ENCODE measurements at regions not wholly inside any gene's neighbourhood (a gene's known extent, or its start where the extent isn't known, plus 50 kb on each side); places are given as distances from the start of the nearest gene placed in this dataset.

DNA sequence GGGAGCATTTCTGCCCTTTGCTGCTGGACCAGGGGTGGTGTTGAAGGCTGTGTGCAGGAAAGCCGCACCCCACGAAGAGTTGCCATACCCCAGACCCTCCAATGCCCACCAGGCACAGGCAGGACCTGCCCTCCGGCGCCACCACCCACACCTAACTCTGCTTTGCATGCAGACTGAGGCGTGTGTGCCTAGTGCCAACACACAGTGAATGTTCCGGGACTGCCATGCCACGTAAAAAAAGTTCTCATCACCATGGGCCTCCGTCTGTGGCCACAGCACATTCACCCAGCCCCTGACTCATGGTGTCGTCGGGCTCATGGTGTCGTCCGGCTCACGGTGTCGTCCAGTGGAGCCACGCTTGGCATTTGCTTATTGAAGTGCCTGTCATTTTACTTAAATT lies 184.9 kb upstream of the RAB6C start:
- Mint-ChIP-seq H3K27me3 (no peaks in the 10 kb centered on the region), H3K9me3 (no peaks in the 10 kb centered on the region), H3K27ac (no peak overlapping the region), H3K36me3 (no peaks in the 10 kb centered on the region), H3K4me3 (no peak overlapping the region), H3K4me1 (ENCODE audit: low read depth) (no peaks in the 10 kb centered on the region)
- ChIA-PET CTCF (no interaction called here), POLR2A (no interaction called here)
- DNase-seq, result no peak
- intact Hi-C loops (cut with micrococcal nuclease), result no loop called here

DNA sequence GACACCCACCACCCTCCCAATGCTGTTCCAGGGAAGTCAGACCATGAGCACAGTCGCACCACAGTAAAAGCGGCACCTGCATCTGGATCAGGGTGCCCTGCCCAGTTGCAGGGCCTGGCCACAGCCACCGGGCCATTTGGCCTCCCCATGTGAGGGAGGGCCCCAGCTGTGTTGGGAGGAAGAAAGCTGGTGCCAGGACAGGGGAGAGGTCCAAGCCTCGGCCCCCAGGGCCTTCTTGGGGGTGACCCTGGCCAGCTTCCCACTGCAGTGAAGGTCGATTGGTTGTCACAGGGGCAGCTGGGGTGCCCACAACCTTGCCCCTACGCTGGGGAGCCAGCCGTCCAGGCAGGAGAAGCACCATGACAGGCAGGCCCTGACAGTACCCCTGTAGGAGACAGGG lies 183.2 kb upstream of the RAB6C start:
- intact Hi-C loops (cut with micrococcal nuclease), result no loop called here
- no peak for DNase-seq
- ChIA-PET CTCF (no interaction called here), POLR2A (no interaction called here)
- no peak overlapping the region for H3K4me3 Mint-ChIP-seq
- H3K27ac Mint-ChIP-seq, result no peak overlapping the region
- no peaks in the 10 kb centered on the region for H3K9me3 Mint-ChIP-seq
- H3K4me1 Mint-ChIP-seq (ENCODE audit: low read depth), result no peaks in the 10 kb centered on the region
- H3K36me3 Mint-ChIP-seq, result no peaks in the 10 kb centered on the region
- H3K27me3 Mint-ChIP-seq, result no peaks in the 10 kb centered on the region

DNA sequence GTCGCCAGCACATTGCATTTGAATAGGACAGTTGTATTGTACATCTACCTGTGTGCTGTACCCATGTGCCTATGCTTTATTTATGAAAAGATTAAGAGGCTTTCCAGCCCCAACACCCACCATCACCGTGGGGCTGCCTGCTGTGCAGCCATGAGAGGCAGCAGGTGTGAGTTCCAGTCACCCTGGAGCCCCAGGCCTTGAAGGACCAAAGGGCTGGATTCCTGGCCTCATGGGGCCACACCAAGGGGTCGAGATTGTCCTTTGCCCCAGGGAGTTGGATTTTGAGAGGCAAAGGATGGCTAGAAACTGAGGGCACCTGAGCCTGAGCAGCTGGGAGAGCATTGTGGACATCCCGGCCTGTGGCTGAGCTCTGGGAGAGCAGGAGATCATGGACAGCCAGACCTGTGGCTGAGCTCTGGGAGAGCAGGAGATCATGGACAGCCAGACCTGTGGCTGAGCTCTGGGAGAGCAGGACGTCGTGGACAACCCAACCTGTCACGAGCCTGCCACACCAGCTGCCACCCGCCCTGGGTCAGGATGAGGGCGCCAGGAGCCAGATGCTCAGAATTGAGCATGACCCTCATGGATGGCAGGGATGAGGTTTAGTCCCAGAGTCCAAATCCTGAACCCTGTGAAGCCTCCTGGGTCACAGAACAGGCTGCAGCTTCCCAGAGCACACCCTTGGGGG lies 182.5 kb upstream of the RAB6C start:
- H3K27me3 Mint-ChIP-seq, result no peaks in the 10 kb centered on the region
- H3K9me3 Mint-ChIP-seq, result no peaks in the 10 kb centered on the region
- H3K27ac Mint-ChIP-seq, result no peak overlapping the region
- H3K36me3 Mint-ChIP-seq, result no peaks in the 10 kb centered on the region
- no peak overlapping the region for H3K4me3 Mint-ChIP-seq
- ChIA-PET CTCF (no interaction called here), POLR2A (no interaction called here)
- no peaks in the 10 kb centered on the region for H3K4me1 Mint-ChIP-seq (ENCODE audit: low read depth)
- intact Hi-C loops (cut with micrococcal nuclease), result no loop called here
- no peak for DNase-seq

DNA sequence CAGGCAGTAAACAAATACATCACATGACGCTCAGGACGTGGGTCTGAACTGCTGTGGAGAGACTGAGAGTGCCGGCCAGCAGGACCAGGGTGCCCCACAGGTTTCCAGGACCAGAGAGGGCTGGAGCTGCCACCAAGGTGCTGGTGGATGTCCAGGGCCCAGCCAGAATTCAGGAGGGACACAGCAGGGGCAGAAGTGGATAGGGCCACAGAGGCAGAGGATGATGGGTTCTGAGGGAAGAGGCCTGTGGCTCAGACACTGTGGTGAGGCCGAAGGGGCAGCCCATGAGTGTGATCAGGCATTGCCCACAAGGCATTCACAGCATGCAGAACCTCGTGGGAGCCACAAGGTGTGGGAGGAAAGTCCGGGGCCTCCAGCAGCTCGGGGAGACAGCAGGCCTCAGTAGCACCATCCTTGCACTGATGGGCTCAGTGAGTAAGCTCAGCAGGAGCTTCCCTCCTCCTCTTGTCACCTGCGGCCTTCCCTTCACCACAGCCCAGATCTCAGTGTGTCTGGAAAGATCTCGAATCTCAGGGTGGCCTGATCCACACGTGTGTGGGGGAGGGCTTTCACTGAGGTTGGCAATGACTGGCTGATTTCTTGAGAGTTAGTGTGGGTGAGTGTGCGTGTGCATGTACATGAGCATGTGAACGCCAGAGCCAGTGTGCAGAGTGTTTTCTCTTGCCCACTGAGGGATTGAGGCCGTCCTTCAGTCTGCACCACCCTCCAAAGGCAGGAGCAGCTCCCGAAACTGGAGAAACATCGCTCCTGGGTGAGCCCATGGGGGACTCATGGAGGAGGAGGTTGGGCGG lies 181.8 kb upstream of the RAB6C start:
- intact Hi-C loops (cut with micrococcal nuclease), result no loop called here
- H3K4me3 Mint-ChIP-seq, result no peak overlapping the region
- POLR2A ChIA-PET, result no interaction called here
- H3K9me3 Mint-ChIP-seq, result no peaks in the 10 kb centered on the region
- CTCF ChIA-PET, result no interaction called here
- no peak overlapping the region for H3K27ac Mint-ChIP-seq
- no peaks in the 10 kb centered on the region for H3K36me3 Mint-ChIP-seq
- no peaks in the 10 kb centered on the region for H3K4me1 Mint-ChIP-seq (ENCODE audit: low read depth)
- H3K27me3 Mint-ChIP-seq, result no peaks in the 10 kb centered on the region
- DNase-seq, result no peak

DNA sequence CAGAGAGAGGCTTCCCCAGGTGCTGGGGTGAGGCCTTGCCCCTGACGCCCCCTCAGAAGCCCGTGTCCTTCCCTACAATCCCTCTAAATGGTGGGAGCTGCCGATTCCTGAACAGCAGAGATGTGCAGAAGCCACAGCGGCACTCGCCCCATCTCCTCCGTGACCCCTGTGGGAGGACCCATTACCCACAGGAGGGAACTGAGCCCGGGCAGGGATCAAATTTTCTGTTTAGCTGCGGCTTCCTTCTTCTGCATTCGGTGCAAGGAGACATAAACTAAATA lies 181.2 kb upstream of the RAB6C start:
- CTCF ChIA-PET, result no interaction called here
- no peak for DNase-seq
- Mint-ChIP-seq H3K27ac (no peak overlapping the region), H3K9me3 (no peaks in the 10 kb centered on the region), H3K4me1 (ENCODE audit: low read depth) (no peaks in the 10 kb centered on the region), H3K27me3 (no peaks in the 10 kb centered on the region), H3K36me3 (no peaks in the 10 kb centered on the region), H3K4me3 (no peak overlapping the region)
- POLR2A ChIA-PET, result no interaction called here
- intact Hi-C loops (cut with micrococcal nuclease), result no loop called here

DNA sequence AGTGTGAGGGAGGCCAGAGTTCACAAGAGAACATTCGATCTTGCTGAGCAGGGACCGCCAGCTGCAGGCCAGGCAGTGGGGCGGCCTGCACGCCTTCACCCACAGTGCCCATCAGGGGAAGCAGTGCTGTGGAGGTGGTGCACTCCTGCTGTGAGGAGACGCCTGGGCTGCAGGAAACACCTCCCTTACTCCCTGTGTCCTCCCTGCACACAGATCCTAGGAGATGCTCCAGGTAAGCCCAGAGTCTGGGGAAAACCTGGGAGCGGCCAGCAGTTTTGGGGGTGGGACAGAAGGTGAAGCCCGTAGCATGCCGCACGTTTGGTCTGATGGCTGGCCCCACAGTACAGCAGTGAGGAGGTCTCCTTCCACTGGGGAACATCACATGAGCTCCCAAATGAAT lies 180.8 kb upstream of the RAB6C start:
- no peak overlapping the region for H3K27ac Mint-ChIP-seq
- H3K27me3 Mint-ChIP-seq, result no peaks in the 10 kb centered on the region
- CTCF ChIA-PET, result no interaction called here
- no peaks in the 10 kb centered on the region for H3K36me3 Mint-ChIP-seq
- no peaks in the 10 kb centered on the region for H3K4me1 Mint-ChIP-seq (ENCODE audit: low read depth)
- intact Hi-C loops (cut with micrococcal nuclease), result no loop called here
- POLR2A ChIA-PET, result no interaction called here
- no peak for DNase-seq
- H3K4me3 Mint-ChIP-seq, result no peak overlapping the region
- no peaks in the 10 kb centered on the region for H3K9me3 Mint-ChIP-seq

DNA sequence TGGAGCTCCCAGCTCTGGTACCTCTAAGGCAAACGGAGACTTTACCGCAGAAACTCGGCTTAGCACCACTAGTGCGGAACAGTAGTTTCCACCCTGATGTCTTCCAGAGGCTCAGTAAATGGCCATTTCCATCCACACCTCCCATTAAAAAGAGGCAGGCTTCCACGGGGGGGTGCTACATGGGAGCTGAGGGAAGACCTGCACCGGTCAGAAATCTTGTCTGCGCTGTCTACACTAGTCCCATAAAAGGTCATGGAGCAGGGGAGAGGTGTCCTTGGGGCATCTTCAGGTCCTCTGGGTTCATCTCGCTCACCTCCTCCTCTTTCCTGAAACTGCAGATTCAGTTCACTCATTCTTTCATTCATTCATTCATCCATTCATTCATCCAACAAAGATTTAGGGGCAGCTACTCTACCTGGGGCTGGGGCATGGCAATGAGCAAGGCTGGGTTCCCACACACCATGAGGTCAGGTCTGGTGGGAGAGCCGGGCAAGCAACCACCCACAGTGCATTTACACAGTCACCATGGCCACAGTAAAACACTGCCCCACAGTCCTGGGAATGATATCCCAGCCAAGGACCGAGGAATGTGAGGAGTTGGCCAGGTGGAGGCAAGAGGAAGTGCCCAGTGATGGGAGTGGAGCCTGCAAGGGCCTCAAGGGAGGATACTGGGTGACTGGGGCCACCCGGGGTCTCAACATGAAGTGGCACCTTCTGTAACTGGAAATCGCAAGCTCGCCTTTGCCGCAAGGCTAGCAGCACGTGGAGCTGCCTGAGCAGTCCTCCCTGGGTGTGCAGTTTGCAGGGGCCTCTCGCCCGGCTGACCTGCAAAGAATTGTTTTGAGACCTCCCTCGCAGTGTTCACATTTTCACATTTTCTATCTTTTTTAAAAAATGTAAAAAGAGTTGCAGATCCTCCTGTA lies 180.2 kb upstream of the RAB6C start:
- Mint-ChIP-seq H3K27ac (no peak overlapping the region), H3K27me3 (no peaks in the 10 kb centered on the region), H3K9me3 (no peaks in the 10 kb centered on the region), H3K4me3 (no peak overlapping the region), H3K4me1 (ENCODE audit: low read depth) (no peaks in the 10 kb centered on the region), H3K36me3 (no peaks in the 10 kb centered on the region)
- ChIA-PET POLR2A (no interaction called here), CTCF (interaction anchor here (0.7 kb wide), 1 partner anchor 400 kb away, joined by 3 read pairs; no protein-coding TSS in a partner anchor)
- intact Hi-C loops (cut with micrococcal nuclease), result no loop called here
- no peak for DNase-seq

DNA sequence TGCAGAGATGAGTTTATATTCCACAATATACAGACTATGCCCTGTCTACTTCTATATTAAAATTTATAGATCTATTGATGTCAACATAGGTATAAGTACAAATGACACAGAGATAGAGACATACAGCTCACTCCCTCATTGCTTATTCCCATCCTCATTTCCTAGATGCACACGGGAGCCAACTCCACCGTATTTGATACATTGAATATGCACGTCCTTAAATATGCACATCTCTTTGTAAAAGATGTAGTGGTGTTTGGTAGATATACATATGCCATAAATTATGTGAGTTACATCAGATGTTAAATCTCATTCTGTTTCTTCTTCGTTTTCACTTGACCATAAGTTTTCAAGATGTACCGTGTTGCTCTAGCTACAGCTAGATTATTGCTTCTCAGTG lies 179.2 kb upstream of the RAB6C start:
- Mint-ChIP-seq H3K27ac (no peak overlapping the region), H3K27me3 (no peaks in the 10 kb centered on the region), H3K36me3 (no peaks in the 10 kb centered on the region), H3K9me3 (no peaks in the 10 kb centered on the region), H3K4me1 (ENCODE audit: low read depth) (no peaks in the 10 kb centered on the region), H3K4me3 (no peak overlapping the region)
- intact Hi-C loops (cut with micrococcal nuclease), result no loop called here
- CTCF ChIA-PET, result no interaction called here
- no peak for DNase-seq
- POLR2A ChIA-PET, result no interaction called here

DNA sequence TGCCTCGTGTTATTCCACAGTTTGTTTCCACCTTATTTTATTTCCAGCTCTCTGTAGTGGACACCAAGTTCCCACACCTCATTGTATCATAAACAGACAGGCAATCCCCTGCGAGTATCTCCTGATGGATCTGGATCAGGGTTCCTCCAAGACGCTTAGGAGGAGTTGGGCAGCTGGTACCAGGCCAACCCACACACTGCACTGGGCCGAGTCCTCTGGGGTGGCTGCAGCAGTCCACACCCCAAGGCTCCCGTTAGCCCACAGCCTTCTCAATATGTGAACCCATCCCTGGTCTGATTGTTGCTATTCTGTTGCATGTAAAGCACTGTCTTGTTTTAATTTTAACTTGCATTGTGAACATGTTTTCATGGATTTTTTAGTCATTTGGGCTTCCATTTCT lies 178.8 kb upstream of the RAB6C start:
- no peak for DNase-seq
- ChIA-PET CTCF (no interaction called here), POLR2A (no interaction called here)
- no peaks in the 10 kb centered on the region for H3K36me3 Mint-ChIP-seq
- H3K9me3 Mint-ChIP-seq, result no peaks in the 10 kb centered on the region
- H3K27ac Mint-ChIP-seq, result no peak overlapping the region
- intact Hi-C loops (cut with micrococcal nuclease), result no loop called here
- no peak overlapping the region for H3K4me3 Mint-ChIP-seq
- no peaks in the 10 kb centered on the region for H3K27me3 Mint-ChIP-seq
- H3K4me1 Mint-ChIP-seq (ENCODE audit: low read depth), result no peaks in the 10 kb centered on the region

DNA sequence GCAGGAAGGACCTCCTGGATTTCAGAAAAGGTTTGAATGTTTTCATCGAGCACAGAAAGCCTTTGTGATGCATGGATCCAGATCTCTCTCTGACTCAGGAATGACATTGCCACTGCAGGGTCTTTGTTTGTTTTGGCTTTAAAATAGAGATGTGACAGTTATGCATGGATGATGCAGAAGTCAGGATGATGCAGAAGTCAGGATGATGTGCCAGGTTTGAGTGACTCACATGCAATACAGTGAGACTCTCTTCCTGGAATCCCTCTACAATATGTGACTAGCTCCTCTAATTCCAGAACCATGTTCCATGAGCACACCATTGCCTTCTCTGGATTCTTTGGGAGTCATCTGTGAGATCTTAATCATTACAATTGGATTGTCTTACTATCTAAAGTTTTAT lies 177.9 kb upstream of the RAB6C start:
- DNase-seq, result no peak
- Mint-ChIP-seq H3K4me3 (no peak overlapping the region), H3K4me1 (ENCODE audit: low read depth) (no peaks in the 10 kb centered on the region), H3K27me3 (no peaks in the 10 kb centered on the region), H3K27ac (no peak overlapping the region), H3K36me3 (no peaks in the 10 kb centered on the region), H3K9me3 (no peaks in the 10 kb centered on the region)
- CTCF ChIA-PET, result no interaction called here
- POLR2A ChIA-PET, result no interaction called here
- intact Hi-C loops (cut with micrococcal nuclease), result no loop called here

DNA sequence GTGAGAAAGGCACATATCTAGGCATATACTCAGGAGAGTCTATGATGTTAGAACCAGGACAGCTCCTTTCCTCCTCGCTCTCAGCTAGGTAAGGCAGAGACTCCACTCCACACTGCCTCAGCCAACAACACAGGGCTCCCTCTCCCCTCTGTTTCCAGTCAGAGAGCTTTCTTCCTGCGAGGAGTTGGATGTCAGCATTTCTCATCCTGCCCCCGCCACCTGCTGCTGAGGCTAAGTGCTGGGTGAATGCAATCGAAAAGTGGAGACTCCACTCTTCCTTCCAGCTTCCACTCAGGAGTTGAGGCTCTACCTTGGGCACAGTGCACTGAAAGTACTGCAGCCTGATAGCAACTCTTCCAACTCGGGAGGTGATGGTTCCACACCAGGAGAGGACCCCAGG lies 177.2 kb upstream of the RAB6C start:
- Mint-ChIP-seq H3K4me1 (ENCODE audit: low read depth) (no peaks in the 10 kb centered on the region), H3K27me3 (no peaks in the 10 kb centered on the region), H3K9me3 (no peaks in the 10 kb centered on the region), H3K36me3 (no peaks in the 10 kb centered on the region), H3K4me3 (no peak overlapping the region), H3K27ac (no peak overlapping the region)
- intact Hi-C loops (cut with micrococcal nuclease), result no loop called here
- POLR2A ChIA-PET, result no interaction called here
- CTCF ChIA-PET, result no interaction called here
- DNase-seq, result no peak

DNA sequence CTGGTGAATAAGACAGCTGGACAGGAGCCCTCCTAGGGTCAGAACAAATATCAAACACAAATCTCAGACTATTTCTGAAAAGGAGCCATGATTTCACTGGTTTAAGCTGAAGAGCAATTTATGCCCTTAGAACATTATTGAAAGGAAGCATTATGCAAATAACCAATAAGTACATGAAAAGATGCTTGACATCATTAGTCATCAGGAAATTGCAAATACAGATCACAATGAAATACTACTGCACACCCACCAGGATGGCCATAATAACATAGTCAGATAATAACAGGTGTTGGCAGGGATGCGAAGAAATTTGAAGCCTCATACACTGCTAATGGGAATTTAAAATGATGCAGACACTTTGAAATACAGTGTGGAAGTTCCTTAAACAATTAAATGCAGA lies 176.4 kb upstream of the RAB6C start:
- intact Hi-C loops (cut with micrococcal nuclease), result no loop called here
- no peak overlapping the region for H3K4me3 Mint-ChIP-seq
- H3K27me3 Mint-ChIP-seq, result no peaks in the 10 kb centered on the region
- H3K36me3 Mint-ChIP-seq, result no peaks in the 10 kb centered on the region
- H3K4me1 Mint-ChIP-seq (ENCODE audit: low read depth), result no peaks in the 10 kb centered on the region
- POLR2A ChIA-PET, result no interaction called here
- no peak for DNase-seq
- H3K9me3 Mint-ChIP-seq, result no peaks in the 10 kb centered on the region
- no peak overlapping the region for H3K27ac Mint-ChIP-seq
- CTCF ChIA-PET, result no interaction called here

DNA sequence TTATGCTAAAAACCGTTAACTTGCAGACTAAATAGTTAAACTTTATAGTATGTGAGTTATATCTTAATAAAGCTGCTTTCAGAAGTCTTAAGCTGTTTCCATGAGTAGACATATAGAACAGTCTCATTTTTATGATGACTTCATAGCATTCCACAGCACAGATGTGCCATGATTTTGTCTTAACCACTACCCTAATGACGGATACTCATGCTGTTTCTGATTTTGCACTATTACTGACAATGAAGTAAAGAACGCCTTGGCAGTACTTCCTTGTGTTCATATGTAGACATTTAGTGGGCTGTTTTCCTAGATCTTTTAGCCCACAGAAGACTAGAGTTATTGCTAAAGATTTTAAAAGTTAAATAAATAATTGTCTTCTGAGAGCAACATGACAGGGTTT lies 175.6 kb upstream of the RAB6C start:
- no peak overlapping the region for H3K27ac Mint-ChIP-seq
- no peaks in the 10 kb centered on the region for H3K9me3 Mint-ChIP-seq
- H3K36me3 Mint-ChIP-seq, result no peaks in the 10 kb centered on the region
- ChIA-PET POLR2A (no interaction called here), CTCF (no interaction called here)
- intact Hi-C loops (cut with micrococcal nuclease), result no loop called here
- H3K4me3 Mint-ChIP-seq, result no peak overlapping the region
- no peaks in the 10 kb centered on the region for H3K4me1 Mint-ChIP-seq (ENCODE audit: low read depth)
- no peaks in the 10 kb centered on the region for H3K27me3 Mint-ChIP-seq
- DNase-seq, result no peak

Measured in activated CD4-positive, alpha-beta memory T cell treated with anti-CD3 and anti-CD28 coated beads for 36 hours (primary cell).